H9 (cell line): ENCODE measurements at regions not wholly inside any gene's neighbourhood (a gene's known extent, or its start where the extent isn't known, plus 50 kb on each side); places are given as distances from the start of the nearest gene placed in this dataset.

ENCODE experiments used
- DNase-seq: peaks from one replicate; pipeline ENCODE4 v3.0.0-alpha.2; 2017
- H2AFZ ChIP-seq: one replicate; pipeline ENCODE4 v1.6.1; 2013; ENCODE audit warnings: mild to moderate bottlenecking, low read length, control low read depth, moderate library complexity
- H2AK5ac ChIP-seq: 2 replicates; pipeline ENCODE4 v1.6.1; 2013; ENCODE audit warnings: low read length, control low read depth, mixed read lengths; ENCODE audit not compliant: insufficient read length
- H2BK120ac ChIP-seq: one replicate; pipeline ENCODE4 v1.6.1; 2013; ENCODE audit warnings: low read depth, mild to moderate bottlenecking, low read length, control low read depth, inconsistent platforms; ENCODE audit not compliant: poor library complexity, severe bottlenecking
- H2BK12ac ChIP-seq: 2 replicates; pipeline ENCODE4 v1.6.1; 2013; ENCODE audit warnings: low read length, control low read depth, mixed read lengths, low read depth; ENCODE audit not compliant: insufficient read length
- H2BK15ac ChIP-seq: 2 replicates; pipeline ENCODE4 v1.6.1; 2013; ENCODE audit warnings: low read depth, low read length, control low read depth
- H2BK20ac ChIP-seq: one replicate; pipeline ENCODE4 v1.6.1; 2013; ENCODE audit warnings: low read depth, mild to moderate bottlenecking, low read length, control low read depth, inconsistent platforms; ENCODE audit not compliant: poor library complexity, severe bottlenecking
- H2BK5ac ChIP-seq: 2 replicates; pipeline ENCODE4 v1.6.1; 2013; ENCODE audit warnings: low read length, control low read depth, mixed read lengths; ENCODE audit not compliant: insufficient read length
- H3K14ac ChIP-seq: 2 replicates; pipeline ENCODE4 v1.6.1; 2013; ENCODE audit warnings: low read length, control low read depth; ENCODE audit not compliant: insufficient read depth
- H3K18ac ChIP-seq: 2 replicates; pipeline ENCODE4 v1.6.1; 2013; ENCODE audit warnings: low read depth, mild to moderate bottlenecking, mixed read lengths, low read length, control low read depth; ENCODE audit not compliant: insufficient read length
- H3K23ac ChIP-seq: 2 replicates; pipeline ENCODE4 v1.6.1; 2013; ENCODE audit warnings: low read length, control low read depth, mixed read lengths, low read depth; ENCODE audit not compliant: insufficient read length
- H3K23me2 ChIP-seq: 2 replicates; pipeline ENCODE4 v1.6.1; 2013; ENCODE audit warnings: low read depth, mild to moderate bottlenecking, mixed read lengths, low read length, control low read depth; ENCODE audit not compliant: insufficient read length, poor library complexity, severe bottlenecking
- H3K27ac ChIP-seq: 2 replicates; pipeline ENCODE4 v1.5.1; 2013; ENCODE audit warnings: low read length, control low read depth, mixed read lengths, low read depth; ENCODE audit not compliant: insufficient read length
- H3K27me3 ChIP-seq: 2 replicates; pipeline ENCODE4 v1.6.1; 2013; ENCODE audit warnings: low read length, control low read depth, inconsistent platforms; ENCODE audit not compliant: insufficient read depth
- H3K4ac ChIP-seq: 2 replicates; pipeline ENCODE4 v1.6.1; 2013; ENCODE audit warnings: low read depth, mild to moderate bottlenecking, control low read depth, inconsistent platforms, low read length, moderate library complexity
- H3K4me1 ChIP-seq: 2 replicates; pipeline ENCODE4 v1.6.1; 2013; ENCODE audit warnings: low read length, control low read depth, inconsistent platforms; ENCODE audit not compliant: insufficient read depth
- H3K4me2 ChIP-seq: 2 replicates; pipeline ENCODE4 v1.6.1; 2013; ENCODE audit warnings: low read length, control low read depth, mixed read lengths; ENCODE audit not compliant: insufficient read length, insufficient read depth
- H3K56ac ChIP-seq: 2 replicates; pipeline ENCODE4 v1.6.1; 2013; ENCODE audit warnings: low read depth, mild to moderate bottlenecking, mixed read lengths, low read length, control low read depth; ENCODE audit not compliant: insufficient read length
- H3K79me1 ChIP-seq: 2 replicates; pipeline ENCODE4 v1.6.1; 2013; ENCODE audit warnings: low read depth, mild to moderate bottlenecking, moderate library complexity, low read length, control low read depth, inconsistent platforms; ENCODE audit not compliant: insufficient read depth, poor library complexity, severe bottlenecking
- H3K79me2 ChIP-seq: 2 replicates; pipeline ENCODE4 v1.6.1; 2013; ENCODE audit warnings: low read length, control low read depth, inconsistent platforms; ENCODE audit not compliant: insufficient read depth
- H3K9ac ChIP-seq: 2 replicates; pipeline ENCODE4 v1.6.1; 2013; ENCODE audit warnings: low read length, control low read depth, mixed read lengths; ENCODE audit not compliant: insufficient read length; ENCODE audit errors: extremely low read depth
- H3K9me3 ChIP-seq: one replicate; pipeline ENCODE4 v1.6.1; 2013; ENCODE audit warnings: low read depth, low read length, inconsistent platforms; ENCODE audit not compliant: control insufficient read depth
- H3T11ph ChIP-seq: one replicate; pipeline ENCODE4 v1.6.1; 2013; ENCODE audit warnings: mild to moderate bottlenecking, low read length, control low read depth, inconsistent platforms
- H4K20me1 ChIP-seq: one replicate; pipeline ENCODE4 v1.6.1; 2013; ENCODE audit not compliant: control insufficient read depth, insufficient read length, insufficient read depth
- H4K5ac ChIP-seq: 2 replicates; pipeline ENCODE4 v1.6.1; 2013; ENCODE audit warnings: low read depth, mild to moderate bottlenecking, mixed read lengths, low read length, control low read depth; ENCODE audit not compliant: insufficient read length
- H4K8ac ChIP-seq: replicated peaks from 2 replicates; pipeline ENCODE4 v1.6.1; 2013; ENCODE audit warnings: low read length, control low read depth, mixed read lengths, low read depth; ENCODE audit not compliant: insufficient read length
- H4K91ac ChIP-seq: 2 replicates; pipeline ENCODE4 v1.6.1; 2013; ENCODE audit warnings: low read depth, mild to moderate bottlenecking, moderate library complexity, mixed read lengths, low read length, control low read depth; ENCODE audit not compliant: insufficient read length
- H3K27ac Mint-ChIP-seq, 3 experiments: 2 replicates in 2 of 3; 3 replicates in 1 of 3; pipeline ENCODE4 v1.8.0; 2020 to 2021; ENCODE audit warnings: mixed read lengths in 3 of 3, mild to moderate bottlenecking in 1 of 3, moderate library complexity in 1 of 3
- H3K27me3 Mint-ChIP-seq: 2 replicates; pipeline ENCODE4 v1.8.0; 2021; ENCODE audit warnings: low read depth, mild to moderate bottlenecking, moderate library complexity, mixed read lengths
- H3K36me3 Mint-ChIP-seq, 3 experiments: 2 replicates in 2 of 3; 3 replicates in 1 of 3; pipeline ENCODE4 v1.8.0; 2020 to 2021; ENCODE audit warnings: low read depth in 3 of 3, mixed read lengths in 3 of 3; ENCODE audit not compliant: insufficient read depth in 1 of 3
- H3K4me1 Mint-ChIP-seq, 2 experiments: 2 replicates each; pipeline ENCODE4 v1.8.0; 2020; ENCODE audit warnings: mixed read lengths in 2 of 2
- H3K4me3 Mint-ChIP-seq, 2 experiments: 2 replicates in 1 of 2; 3 replicates in 1 of 2; pipeline ENCODE4 v1.8.0; 2020 to 2021; ENCODE audit warnings: mild to moderate bottlenecking in 2 of 2, mixed read lengths in 2 of 2, moderate library complexity in 1 of 2
- H3K9me3 Mint-ChIP-seq, 2 experiments: 2 replicates in 1 of 2; 3 replicates in 1 of 2; pipeline ENCODE4 v1.8.0; 2020; ENCODE audit warnings: mild to moderate bottlenecking in 2 of 2, mixed read lengths in 2 of 2, moderate library complexity in 1 of 2
- CTCF ChIP-seq: fragments of 200-600 bp; sonication (generic); conservative IDR thresholded peaks from 3 replicates; pipeline ENCODE4 v1.8.0; 2021; ENCODE audit warnings: antibody characterized with exemption, mild to moderate bottlenecking
- WGBS: extraction: QIAGEN DNeasy Blood & Tissue Kit; methylation state at CpG from one replicate; pipeline ENCODE4 v1.1.7; 2013; ENCODE audit warnings: missing lambda C conversion rate, low lambda C conversion rate, mixed read lengths; ENCODE audit not compliant: insufficient read length; ENCODE audit errors: extremely low coverage; 5-methylcytosine and 5-hydroxymethylcytosine counted together

- Histone ChIP-seq H3K14ac (no peak overlapping the region), H3K23ac (no peak overlapping the region), H2AFZ (no peak overlapping the region), H4K5ac (no peak overlapping the region), H3K79me2 (no peaks in the 10 kb centered on the region), H2BK120ac (no peak overlapping the region), H2BK12ac (no peak overlapping the region), H3K9me3 (no peaks in the 10 kb centered on the region), H4K91ac (no peak overlapping the region), H3K27me3 (no peaks in the 10 kb centered on the region), H2AK5ac (no peak overlapping the region), H2BK5ac (no peak overlapping the region), H3K4me1 (no peaks in the 10 kb centered on the region), H3K56ac (no peak overlapping the region), H3K9ac (no peak overlapping the region), H2BK15ac (no peak overlapping the region), H3T11ph (no peak overlapping the region), H3K4ac (no peak overlapping the region), H3K18ac (no peak overlapping the region), H3K23me2 (no peaks in the 10 kb centered on the region), H3K4me2 (no peak overlapping the region), H4K8ac (no peak overlapping the region), H2BK20ac (no peak overlapping the region), H4K20me1 (no peaks in the 10 kb centered on the region), H3K79me1 (no peaks in the 10 kb centered on the region), H3K27ac (no peak overlapping the region)
- H3K4me3 Mint-ChIP-seq: no peak overlapping the region
- DNase-seq: peak; percentile 8
- peaks cover 12% of the 10 kb centered on the region in 2 experiments for H3K4me1 Mint-ChIP-seq
- no CpG with 5 or more reads among the region's 4 CpGs for WGBS
- no peak for TF ChIP-seq CTCF
- peaks cover 12 to 20% of the 10 kb centered on the region in 2 experiments for H3K9me3 Mint-ChIP-seq
- peaks cover 2 to 7% (median 4%) of the 10 kb centered on the region in 3 experiments; a peak in 5 of 7 replicates for H3K36me3 Mint-ChIP-seq
- peaks cover 31% of the 10 kb centered on the region for H3K27me3 Mint-ChIP-seq
- 0 out of 7 replicates have a peak overlapping the region, but pooled peaks of 2 of the 3 experiments have one; percentile 3 to 34 for H3K27ac Mint-ChIP-seq
Observed at GRCh38 chr2:239596253-239596652, 195.4 kb upstream of the HDAC4 start.
